ENCODE measurements at regions not wholly inside any gene's neighbourhood (a gene's known extent, or its start where the extent isn't known, plus 50 kb on each side); places are given as distances from the start of the nearest gene placed in this dataset.
"Not testable (repeated sequence)": the region's sequence is repeated elsewhere in the genome, so short reads cannot be mapped to it uniquely, and the experiment has no call there.

DNA sequence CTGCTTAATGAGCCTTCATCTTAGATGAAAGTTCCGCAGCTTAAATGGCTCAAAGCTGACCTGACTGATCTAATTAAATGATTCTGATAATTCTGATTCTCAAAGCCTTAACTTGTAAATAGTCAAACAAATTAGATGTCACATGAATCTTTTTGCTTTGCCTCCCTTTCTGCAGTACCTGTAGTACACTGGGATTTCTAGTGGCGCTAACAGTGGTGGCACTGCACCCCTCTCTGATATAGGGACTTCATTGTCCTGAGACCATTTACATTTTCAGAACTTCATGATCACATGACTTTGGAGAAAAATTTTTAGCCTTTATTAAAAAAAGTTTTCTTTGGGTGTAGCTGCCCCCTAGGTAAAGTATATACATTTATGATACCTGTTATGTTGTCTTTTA, 546.7 kb upstream of the ADGRL2 start:
- Histone ChIP-seq H3K27ac (ENCODE audit: insufficient read depth, low read length, poor library complexity, severe bottlenecking) (no peak overlapping the region), H3K27me3 (ENCODE audit: control insufficient read depth, insufficient read depth, low read length) (no peaks in the 10 kb centered on the region), H3K4me3 (ENCODE audit: low read depth, low read length) (no peak overlapping the region), H3K36me3 (ENCODE audit: control insufficient read depth, insufficient read depth, low read length) (no peaks in the 10 kb centered on the region), H3K4me1 (ENCODE audit: control insufficient read depth, insufficient read depth, low read length, poor library complexity, severe bottlenecking) (no peaks in the 10 kb centered on the region), H3K9me3 (ENCODE audit: control insufficient read depth in 2 of 2, low read length in 2 of 2) (no peaks in the 10 kb centered on the region)
- Mint-ChIP-seq H3K36me3 (no peaks in the 10 kb centered on the region), H3K9me3 (peaks cover 0 to 11% (median 4%) of the 10 kb centered on the region in 7 donors), H3K4me1 (no peaks in the 10 kb centered on the region), H3K4me3 (no peak overlapping the region), H3K27me3 (no peaks in the 10 kb centered on the region), H3K27ac (no peak overlapping the region)
- ATAC-seq (ENCODE audit: low read depth in 2 of 2), result no peak
- no peak for DNase-seq

DNA sequence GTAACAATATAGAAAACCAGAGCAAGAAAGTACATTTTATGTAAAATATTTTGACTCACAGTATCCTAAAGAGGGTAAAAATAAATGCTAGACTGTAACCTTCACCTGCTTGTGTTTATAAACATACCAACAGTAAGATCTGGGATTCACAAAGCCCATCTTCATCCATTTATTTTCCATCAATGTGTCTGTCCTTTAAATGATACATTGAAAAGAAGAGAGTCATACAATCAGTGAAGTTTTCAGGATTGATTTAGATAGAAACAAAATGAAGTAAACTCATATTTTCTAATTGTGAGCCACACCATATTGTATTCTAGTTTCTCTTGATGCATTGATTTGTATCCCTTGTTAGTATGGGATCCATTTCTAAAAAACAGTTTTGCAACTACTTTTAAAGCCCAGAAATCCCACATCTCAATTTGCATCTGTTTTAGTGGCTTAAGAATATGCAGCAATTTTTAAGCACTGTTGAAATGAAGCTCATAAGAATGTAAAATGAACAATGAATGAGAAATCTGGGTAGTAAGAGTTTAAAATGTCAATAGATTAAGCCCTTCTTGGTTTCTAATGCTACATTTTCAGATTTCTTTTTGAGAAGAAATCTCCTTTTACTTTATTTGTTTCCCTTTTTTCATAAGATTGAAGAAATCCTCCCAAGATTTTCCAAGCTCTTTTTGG, 548.1 kb upstream of the ADGRL2 start:
- Histone ChIP-seq H3K27ac (ENCODE audit: insufficient read depth, low read length, poor library complexity, severe bottlenecking) (no peak overlapping the region), H3K36me3 (ENCODE audit: control insufficient read depth, insufficient read depth, low read length) (no peaks in the 10 kb centered on the region), H3K4me1 (ENCODE audit: control insufficient read depth, insufficient read depth, low read length, poor library complexity, severe bottlenecking) (no peaks in the 10 kb centered on the region), H3K4me3 (ENCODE audit: low read depth, low read length) (no peak overlapping the region), H3K9me3 (ENCODE audit: control insufficient read depth in 2 of 2, low read length in 2 of 2) (no peaks in the 10 kb centered on the region), H3K27me3 (ENCODE audit: control insufficient read depth, insufficient read depth, low read length) (no peaks in the 10 kb centered on the region)
- Mint-ChIP-seq H3K9me3 (peaks cover 4 to 21% (median 8%) of the 10 kb centered on the region in 7 donors), H3K36me3 (no peaks in the 10 kb centered on the region), H3K4me3 (no peak overlapping the region), H3K27me3 (no peaks in the 10 kb centered on the region), H3K27ac (no peak overlapping the region), H3K4me1 (no peaks in the 10 kb centered on the region)
- ATAC-seq (ENCODE audit: low read depth in 2 of 2), result no peak
- DNase-seq, result no peak

DNA sequence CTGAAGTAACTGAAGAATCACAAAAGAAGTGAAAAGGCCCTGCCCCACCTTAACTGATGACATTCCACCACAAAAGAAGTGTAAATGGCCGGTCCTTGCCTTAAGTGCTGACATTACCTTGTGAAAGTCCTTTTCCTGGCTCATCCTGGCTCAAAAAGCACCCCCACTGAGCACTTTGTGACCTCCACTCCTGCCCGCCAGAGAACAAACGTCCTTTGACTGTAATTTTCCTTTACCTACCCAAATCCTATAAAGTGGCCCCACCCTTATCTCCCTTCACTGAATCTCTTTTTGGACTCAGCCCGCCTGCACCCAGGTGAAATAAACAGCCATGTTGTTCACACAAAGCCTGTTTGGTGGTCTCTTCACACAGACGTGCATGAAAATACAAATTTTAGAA, 549.9 kb upstream of the ADGRL2 start:
- H3K4me3 ChIP-seq (ENCODE audit: low read depth, low read length); H3K27me3 Mint-ChIP-seq; H3K36me3 Mint-ChIP-seq; H3K27ac Mint-ChIP-seq; ATAC-seq (ENCODE audit: low read depth in 2 of 2); DNase-seq; H3K36me3 ChIP-seq (ENCODE audit: control insufficient read depth, insufficient read depth, low read length); H3K27me3 ChIP-seq (ENCODE audit: control insufficient read depth, insufficient read depth, low read length); H3K4me1 ChIP-seq (ENCODE audit: control insufficient read depth, insufficient read depth, low read length, poor library complexity, severe bottlenecking); H3K9me3 ChIP-seq (ENCODE audit: control insufficient read depth in 2 of 2, low read length in 2 of 2); H3K4me1 Mint-ChIP-seq; H3K4me3 Mint-ChIP-seq; H3K27ac ChIP-seq (ENCODE audit: insufficient read depth, low read length, poor library complexity, severe bottlenecking): not testable (repeated sequence)
- peaks cover 0 to 20% (median 12%) of the 10 kb centered on the region in 7 donors for H3K9me3 Mint-ChIP-seq

DNA sequence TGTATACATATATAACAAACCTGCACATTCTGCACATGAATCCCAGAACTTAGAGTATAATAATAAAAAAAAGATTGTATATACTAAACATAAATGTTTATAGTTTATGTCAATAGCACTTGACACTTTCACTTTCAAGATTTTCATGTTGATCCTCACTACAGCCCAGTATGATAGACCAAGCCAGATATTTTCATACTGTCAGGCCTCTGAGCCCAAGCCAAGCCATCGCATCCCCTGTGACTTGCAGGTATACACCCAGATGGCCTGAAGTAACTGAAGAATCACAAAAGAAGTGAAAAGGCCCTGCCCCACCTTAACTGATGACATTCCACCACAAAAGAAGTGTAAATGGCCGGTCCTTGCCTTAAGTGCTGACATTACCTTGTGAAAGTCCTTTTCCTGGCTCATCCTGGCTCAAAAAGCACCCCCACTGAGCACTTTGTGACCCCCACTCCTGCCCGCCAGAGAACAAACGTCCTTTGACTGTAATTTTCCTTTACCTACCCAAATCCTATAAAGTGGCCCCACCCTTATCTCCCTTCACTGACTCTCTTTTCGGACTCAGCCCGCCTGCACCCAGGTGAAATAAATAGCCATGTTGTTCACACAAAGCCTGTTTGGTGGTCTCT, 555.5 kb upstream of the ADGRL2 start:
- H3K36me3 Mint-ChIP-seq; DNase-seq; H3K27ac ChIP-seq (ENCODE audit: insufficient read depth, low read length, poor library complexity, severe bottlenecking); H3K27me3 Mint-ChIP-seq; H3K36me3 ChIP-seq (ENCODE audit: control insufficient read depth, insufficient read depth, low read length); H3K27me3 ChIP-seq (ENCODE audit: control insufficient read depth, insufficient read depth, low read length); H3K27ac Mint-ChIP-seq; ATAC-seq (ENCODE audit: low read depth in 2 of 2); H3K4me1 ChIP-seq (ENCODE audit: control insufficient read depth, insufficient read depth, low read length, poor library complexity, severe bottlenecking); H3K9me3 ChIP-seq (ENCODE audit: control insufficient read depth in 2 of 2, low read length in 2 of 2); H3K4me1 Mint-ChIP-seq; H3K4me3 ChIP-seq (ENCODE audit: low read depth, low read length); H3K4me3 Mint-ChIP-seq: not testable (repeated sequence)
- H3K9me3 Mint-ChIP-seq, result peaks cover 0 to 24% (median 12%) of the 10 kb centered on the region in 7 donors

DNA sequence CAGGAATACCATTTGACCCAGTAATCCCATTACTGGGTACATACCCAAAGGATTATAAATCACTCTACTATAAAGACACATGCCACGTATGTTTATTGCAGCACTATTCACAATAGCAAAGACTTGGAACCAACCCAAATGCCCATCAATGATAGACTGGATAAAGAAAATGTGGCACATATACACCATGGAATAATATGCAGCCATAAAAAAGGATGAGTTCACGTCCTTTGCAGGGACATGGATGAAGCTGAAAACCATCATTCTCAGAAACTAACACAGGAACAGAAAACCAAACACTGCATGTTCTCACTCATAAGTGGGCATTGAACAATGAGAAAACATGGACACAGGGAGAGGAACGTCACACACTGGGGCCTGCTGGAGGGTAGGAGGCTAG, 556.1 kb upstream of the ADGRL2 start:
- ATAC-seq (ENCODE audit: low read depth in 2 of 2); H3K36me3 Mint-ChIP-seq: not testable (repeated sequence)

DNA sequence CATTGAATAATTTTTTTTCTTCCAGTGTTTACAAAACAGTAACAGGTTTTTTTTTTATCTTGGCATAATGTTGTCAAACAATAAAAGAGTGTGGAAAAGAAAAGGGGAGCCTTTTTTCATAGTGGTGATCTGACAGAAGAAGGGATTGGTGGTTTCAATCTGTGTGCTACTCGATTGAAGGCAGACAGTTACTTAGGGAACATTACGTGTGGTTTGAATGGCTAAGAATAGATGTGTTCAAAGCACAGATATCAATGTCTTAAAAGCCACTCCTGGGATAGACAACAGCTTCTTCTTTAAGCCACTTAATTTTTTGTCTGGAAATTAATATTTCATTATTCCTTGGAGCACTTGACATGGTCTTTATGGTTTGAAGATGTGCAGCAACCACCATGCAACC, 558.6 kb upstream of the ADGRL2 start:
- Histone ChIP-seq H3K27me3 (ENCODE audit: control insufficient read depth, insufficient read depth, low read length) (no peaks in the 10 kb centered on the region), H3K4me3 (ENCODE audit: low read depth, low read length) (no peak overlapping the region), H3K36me3 (ENCODE audit: control insufficient read depth, insufficient read depth, low read length) (no peaks in the 10 kb centered on the region), H3K4me1 (ENCODE audit: control insufficient read depth, insufficient read depth, low read length, poor library complexity, severe bottlenecking) (no peaks in the 10 kb centered on the region), H3K9me3 (ENCODE audit: control insufficient read depth in 2 of 2, low read length in 2 of 2) (no peaks in the 10 kb centered on the region), H3K27ac (ENCODE audit: insufficient read depth, low read length, poor library complexity, severe bottlenecking) (no peak overlapping the region)
- DNase-seq (no peak), ATAC-seq (ENCODE audit: low read depth in 2 of 2) (no peak)
- Mint-ChIP-seq H3K9me3 (peaks cover 0 to 17% (median 6%) of the 10 kb centered on the region in 7 donors), H3K4me1 (no peaks in the 10 kb centered on the region), H3K27me3 (no peaks in the 10 kb centered on the region), H3K27ac (no peak overlapping the region), H3K36me3 (no peaks in the 10 kb centered on the region), H3K4me3 (no peak overlapping the region)

More for the DNA sequence above, 556.1 kb upstream of the ADGRL2 start:
- peaks cover 0 to 24% (median 12%) of the 10 kb centered on the region in 7 donors for H3K9me3 Mint-ChIP-seq
- H3K27ac ChIP-seq (ENCODE audit: insufficient read depth, low read length, poor library complexity, severe bottlenecking); H3K4me1 Mint-ChIP-seq; H3K4me1 ChIP-seq (ENCODE audit: control insufficient read depth, insufficient read depth, low read length, poor library complexity, severe bottlenecking); H3K4me3 Mint-ChIP-seq; H3K27me3 Mint-ChIP-seq; DNase-seq; H3K9me3 ChIP-seq (ENCODE audit: control insufficient read depth in 2 of 2, low read length in 2 of 2); H3K4me3 ChIP-seq (ENCODE audit: low read depth, low read length); H3K27me3 ChIP-seq (ENCODE audit: control insufficient read depth, insufficient read depth, low read length); H3K27ac Mint-ChIP-seq; H3K36me3 ChIP-seq (ENCODE audit: control insufficient read depth, insufficient read depth, low read length): not testable (repeated sequence)

DNA sequence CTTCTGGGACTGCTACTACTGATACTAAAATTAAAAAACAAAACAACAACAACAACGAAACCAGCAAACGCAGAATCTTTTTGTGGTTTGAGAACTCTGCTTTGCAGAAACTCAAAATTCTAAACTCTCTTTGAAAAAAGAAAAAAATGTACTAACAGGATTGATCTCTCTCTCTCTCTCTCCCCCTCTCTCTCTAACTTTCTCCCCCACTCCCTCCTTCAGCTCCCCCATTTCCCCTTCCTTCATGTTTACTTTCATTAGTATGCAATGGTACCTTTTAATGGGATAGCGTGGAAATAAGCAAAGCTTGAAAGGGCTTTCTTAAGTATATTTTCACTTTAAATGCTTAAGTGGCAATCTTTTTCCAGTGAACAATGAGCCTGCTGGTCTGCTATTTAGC, 562.6 kb upstream of the ADGRL2 start:
- Histone ChIP-seq H3K4me3 (ENCODE audit: low read depth, low read length) (no peak overlapping the region), H3K27ac (ENCODE audit: insufficient read depth, low read length, poor library complexity, severe bottlenecking) (no peak overlapping the region), H3K36me3 (ENCODE audit: control insufficient read depth, insufficient read depth, low read length) (no peaks in the 10 kb centered on the region), H3K9me3 (ENCODE audit: control insufficient read depth in 2 of 2, low read length in 2 of 2) (no peaks in the 10 kb centered on the region), H3K27me3 (ENCODE audit: control insufficient read depth, insufficient read depth, low read length) (no peaks in the 10 kb centered on the region), H3K4me1 (ENCODE audit: control insufficient read depth, insufficient read depth, low read length, poor library complexity, severe bottlenecking) (no peaks in the 10 kb centered on the region)
- Mint-ChIP-seq H3K4me3 (no peak overlapping the region), H3K27me3 (no peaks in the 10 kb centered on the region), H3K9me3 (peaks cover 0 to 5% (median 1%) of the 10 kb centered on the region in 7 donors), H3K36me3 (no peaks in the 10 kb centered on the region), H3K4me1 (no peaks in the 10 kb centered on the region), H3K27ac (no peak overlapping the region)
- ATAC-seq (ENCODE audit: low read depth in 2 of 2) (no peak), DNase-seq (no peak)

DNA sequence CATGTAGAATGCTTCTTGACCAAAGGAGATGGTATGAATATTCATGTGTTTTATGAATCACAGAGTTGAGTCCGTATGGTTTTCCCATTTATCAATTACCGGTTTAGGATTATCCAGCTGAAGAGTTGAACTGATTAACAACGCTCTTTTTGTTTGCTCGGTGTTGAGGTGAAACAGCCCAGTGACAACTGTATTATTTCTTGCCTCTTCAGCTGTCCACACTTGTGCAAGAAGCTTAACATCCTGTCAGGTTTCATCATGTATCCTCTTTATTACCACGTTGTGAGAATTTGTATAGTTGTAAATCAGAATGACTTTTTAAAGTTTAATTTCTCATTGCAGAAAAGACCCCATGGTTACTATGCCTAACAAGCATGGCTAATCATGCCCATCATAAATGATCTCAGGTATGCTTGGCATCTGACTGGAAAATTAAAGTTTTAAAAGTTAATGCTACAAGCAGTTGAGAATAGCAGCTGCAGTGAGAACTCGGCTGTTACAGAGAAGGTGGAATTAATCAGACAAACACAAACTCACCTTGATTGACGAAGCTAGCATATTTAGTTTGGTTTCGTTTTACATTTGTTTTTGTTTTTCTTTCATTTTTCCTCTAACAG, 563.2 kb upstream of the ADGRL2 start:
- H3K36me3 ChIP-seq (ENCODE audit: control insufficient read depth, insufficient read depth, low read length), result no peaks in the 10 kb centered on the region
- no peaks in the 10 kb centered on the region for H3K9me3 ChIP-seq (ENCODE audit: control insufficient read depth in 2 of 2, low read length in 2 of 2)
- Mint-ChIP-seq H3K27me3 (no peaks in the 10 kb centered on the region), H3K4me3 (no peak overlapping the region), H3K36me3 (no peaks in the 10 kb centered on the region), H3K27ac (no peak overlapping the region), H3K9me3 (peaks cover 0 to 5% (median 0%) of the 10 kb centered on the region in 7 donors), H3K4me1 (no peaks in the 10 kb centered on the region)
- no peak for ATAC-seq (ENCODE audit: low read depth in 2 of 2)
- DNase-seq, result no peak
- no peak overlapping the region for H3K27ac ChIP-seq (ENCODE audit: insufficient read depth, low read length, poor library complexity, severe bottlenecking)
- H3K27me3 ChIP-seq (ENCODE audit: control insufficient read depth, insufficient read depth, low read length), result no peaks in the 10 kb centered on the region
- H3K4me1 ChIP-seq (ENCODE audit: control insufficient read depth, insufficient read depth, low read length, poor library complexity, severe bottlenecking), result no peaks in the 10 kb centered on the region
- H3K4me3 ChIP-seq (ENCODE audit: low read depth, low read length), result no peak overlapping the region
